Right cardiac atrium (tissue), 5 donors: ENCODE measurements at regions not wholly inside any gene's neighbourhood (a gene's known extent, or its start where the extent isn't known, plus 50 kb on each side); places are given as distances from the start of the nearest gene placed in this dataset.

Experiments
- ATAC-seq, 2 donors: fragments of 200-7000 bp; cut with Tn5 transposase; one replicate each; pipeline versions ENCODE4 v1.8.0 to v1.9.1; 2020; ENCODE audit warnings: moderate library complexity in 2 of 2, mild to moderate bottlenecking in 1 of 2
- DNase-seq, 3 donors: peaks; one replicate each; pipeline ENCODE4 v3.0.0-alpha.2; 2020
- H3K27ac ChIP-seq: one replicate; pipeline ENCODE4 v1.5.1; 2013; ENCODE audit warnings: mild to moderate bottlenecking, low read length, control low read depth, moderate library complexity
- H3K27me3 ChIP-seq: one replicate; pipeline ENCODE4 v1.6.1; 2013; ENCODE audit not compliant: control insufficient read depth, insufficient read depth
- H3K4me1 ChIP-seq: one replicate; pipeline ENCODE4 v1.6.1; 2013; ENCODE audit warnings: low read length; ENCODE audit not compliant: control insufficient read depth, insufficient read depth
- H3K4me3 ChIP-seq: one replicate; pipeline ENCODE4 v1.5.1; 2013; ENCODE audit warnings: low read length, control low read depth
- H3K9me3 ChIP-seq: one replicate; pipeline ENCODE4 v1.6.1; 2013; ENCODE audit warnings: low read length; ENCODE audit not compliant: control insufficient read depth
- WGBS: extraction: QIAGEN DNeasy Blood & Tissue Kit; methylation state at CpG from one replicate; pipeline ENCODE4 v1.1.7; 2013; 5-methylcytosine and 5-hydroxymethylcytosine counted together
- intact Hi-C, 4 donors: fragments of 100-400 bp; cut with DNase I; formaldehyde crosslinking; loops; one replicate each; pipeline versions ENCODE4 v1.11.0 to v1.14.0; 2022 to 2023
- donor health status: healthy with polysubstance abuse.
- donor health status: DM: no; HTN: yes; CAD: no.
- donor health status: DM: no; HTN: no; CAD: no.
- donor health status: DM: no; HTN: yes; CAD: no; lungs with severe emphysema.
- donor health status: DM: yes; HTN: yes; CAD: no.

GRCh38 chr3:168653255-168653654 lies 557.5 kb upstream of the GOLIM4 start:
- intact Hi-C loops = no loop called here
- Histone ChIP-seq H3K27me3 (no peaks in the 10 kb centered on the region), H3K9me3 (no peaks in the 10 kb centered on the region), H3K27ac (no peak overlapping the region), H3K4me1 (no peaks in the 10 kb centered on the region), H3K4me3 (no peak overlapping the region)
- DNase-seq (no peak), ATAC-seq (no peak)
- WGBS = 53% methylated on average over 1 of the region's 1 CpG

GRCh38 chr3:168648321-168648720 lies 552.6 kb upstream of the GOLIM4 start:
- DNase-seq (no peak), ATAC-seq (no peak)
- 80% methylated on average over 3 of the region's 3 CpGs for WGBS
- H3K4me3 ChIP-seq = no peak overlapping the region
- no peaks in the 10 kb centered on the region for H3K27me3 ChIP-seq
- H3K9me3 ChIP-seq = no peaks in the 10 kb centered on the region
- H3K27ac ChIP-seq = no peak overlapping the region
- intact Hi-C loops = no loop called here
- H3K4me1 ChIP-seq = no peaks in the 10 kb centered on the region

GRCh38 chr3:168647582-168647981 lies 551.9 kb upstream of the GOLIM4 start:
- H3K9me3 ChIP-seq = no peaks in the 10 kb centered on the region
- intact Hi-C loops = no loop called here
- H3K27ac ChIP-seq = no peak overlapping the region
- ATAC-seq (no peak), DNase-seq (no peak)
- no peaks in the 10 kb centered on the region for H3K4me1 ChIP-seq
- no peaks in the 10 kb centered on the region for H3K27me3 ChIP-seq
- H3K4me3 ChIP-seq = no peak overlapping the region

- WGBS = 57% methylated on average over 2 of the region's 2 CpGs
- intact Hi-C loops = no loop called here
- no peaks in the 10 kb centered on the region for H3K9me3 ChIP-seq
- ATAC-seq = no peak
- no peaks in the 10 kb centered on the region for H3K4me1 ChIP-seq
- no peak for DNase-seq
- H3K4me3 ChIP-seq = no peak overlapping the region
- no peaks in the 10 kb centered on the region for H3K27me3 ChIP-seq
- H3K27ac ChIP-seq = no peak overlapping the region
Observed at GRCh38 chr3:168645180-168645579, 549.5 kb upstream of the GOLIM4 start.

GRCh38 chr3:168628549-168628948 lies 532.8 kb upstream of the GOLIM4 start:
- Histone ChIP-seq H3K4me3 (no peak overlapping the region), H3K4me1 (no peaks in the 10 kb centered on the region), H3K9me3 (no peaks in the 10 kb centered on the region), H3K27me3 (no peaks in the 10 kb centered on the region), H3K27ac (no peak overlapping the region)
- no peak for ATAC-seq
- intact Hi-C loops = no loop called here
- DNase-seq = no peak

- Histone ChIP-seq H3K9me3 (no peaks in the 10 kb centered on the region), H3K4me3 (no peak overlapping the region), H3K27me3 (no peaks in the 10 kb centered on the region), H3K27ac (no peak overlapping the region), H3K4me1 (no peaks in the 10 kb centered on the region)
- no peak for ATAC-seq
- DNase-seq = no peak
- intact Hi-C loops = no loop called here
Observed at GRCh38 chr3:168625477-168625876, 529.8 kb upstream of the GOLIM4 start.

GRCh38 chr3:168624892-168625448 lies 529.2 kb upstream of the GOLIM4 start:
- Histone ChIP-seq H3K9me3 (no peaks in the 10 kb centered on the region), H3K27me3 (no peaks in the 10 kb centered on the region), H3K27ac (no peak overlapping the region), H3K4me3 (no peak overlapping the region), H3K4me1 (no peaks in the 10 kb centered on the region)
- intact Hi-C loops = loop anchor here in 1 of 4 donors (5.0 kb wide), 1 partner anchor 113 kb away; no protein-coding TSS in a partner anchor
- ATAC-seq (no peak), DNase-seq (no peak)
- WGBS = 83% methylated on average over 1 of the region's 1 CpG

- intact Hi-C loops = loop anchor here in 1 of 4 donors (5.0 kb wide), 1 partner anchor 112 kb away; no protein-coding TSS in a partner anchor
- ATAC-seq (no peak), DNase-seq (no peak)
- H3K4me3 ChIP-seq = no peak overlapping the region
- H3K27me3 ChIP-seq = no peaks in the 10 kb centered on the region
- no peaks in the 10 kb centered on the region for H3K4me1 ChIP-seq
- H3K27ac ChIP-seq = no peak overlapping the region
- H3K9me3 ChIP-seq = no peaks in the 10 kb centered on the region
Observed at GRCh38 chr3:168624195-168624594, 528.5 kb upstream of the GOLIM4 start.

- no peak overlapping the region for H3K27ac ChIP-seq
- H3K4me1 ChIP-seq = no peaks in the 10 kb centered on the region
- intact Hi-C loops = loop anchor here in 1 of 4 donors (5.0 kb wide), 1 partner anchor 110 kb away; no protein-coding TSS in a partner anchor
- 57% methylated on average over 3 of the region's 3 CpGs for WGBS
- no peaks in the 10 kb centered on the region for H3K9me3 ChIP-seq
- H3K27me3 ChIP-seq = no peaks in the 10 kb centered on the region
- no peak overlapping the region for H3K4me3 ChIP-seq
- ATAC-seq (peak in 1 of 2 donors; percentile 75), DNase-seq (no peak)
Observed at GRCh38 chr3:168622795-168623194, 527.1 kb upstream of the GOLIM4 start.

- ATAC-seq = no peak
- Histone ChIP-seq H3K4me1 (no peaks in the 10 kb centered on the region), H3K27ac (no peak overlapping the region), H3K9me3 (no peaks in the 10 kb centered on the region), H3K27me3 (no peaks in the 10 kb centered on the region), H3K4me3 (no peak overlapping the region)
- DNase-seq = no peak
- 68% methylated on average over 5 of the region's 5 CpGs for WGBS
- intact Hi-C loops = loop anchor here in 1 of 4 donors (5.0 kb wide), 1 partner anchor 109 kb away; no protein-coding TSS in a partner anchor
Observed at GRCh38 chr3:168620854-168621253, 525.1 kb upstream of the GOLIM4 start.

- ATAC-seq (no peak), DNase-seq (no peak)
- H3K4me3 ChIP-seq = no peak overlapping the region
- H3K4me1 ChIP-seq = no peaks in the 10 kb centered on the region
- H3K27me3 ChIP-seq = no peaks in the 10 kb centered on the region
- WGBS = 72% methylated on average over 3 of the region's 3 CpGs
- no peak overlapping the region for H3K27ac ChIP-seq
- no peaks in the 10 kb centered on the region for H3K9me3 ChIP-seq
- intact Hi-C loops = loop anchor here in 1 of 4 donors (10.0 kb wide), 1 partner anchor 104 kb away; no protein-coding TSS in a partner anchor
Observed at GRCh38 chr3:168618827-168619470, 523.2 kb upstream of the GOLIM4 start.
